HG02678 (cell line): ENCODE measurements at regions not wholly inside any gene's neighbourhood (a gene's known extent, or its start where the extent isn't known, plus 50 kb on each side); places are given as distances from the start of the nearest gene placed in this dataset.
"Not testable (repeated sequence)": the region's sequence is repeated elsewhere in the genome, so short reads cannot be mapped to it uniquely, and the experiment has no call there.

ENCODE experiments used
- ATAC-seq: cut with Tn5 transposase; IDR thresholded peaks from one replicate; pipeline ENCODE4 v1.9.1; 2021; ENCODE audit warnings: mild to moderate bottlenecking, moderate library complexity; ENCODE audit not compliant: unreplicated experiment

DNA sequence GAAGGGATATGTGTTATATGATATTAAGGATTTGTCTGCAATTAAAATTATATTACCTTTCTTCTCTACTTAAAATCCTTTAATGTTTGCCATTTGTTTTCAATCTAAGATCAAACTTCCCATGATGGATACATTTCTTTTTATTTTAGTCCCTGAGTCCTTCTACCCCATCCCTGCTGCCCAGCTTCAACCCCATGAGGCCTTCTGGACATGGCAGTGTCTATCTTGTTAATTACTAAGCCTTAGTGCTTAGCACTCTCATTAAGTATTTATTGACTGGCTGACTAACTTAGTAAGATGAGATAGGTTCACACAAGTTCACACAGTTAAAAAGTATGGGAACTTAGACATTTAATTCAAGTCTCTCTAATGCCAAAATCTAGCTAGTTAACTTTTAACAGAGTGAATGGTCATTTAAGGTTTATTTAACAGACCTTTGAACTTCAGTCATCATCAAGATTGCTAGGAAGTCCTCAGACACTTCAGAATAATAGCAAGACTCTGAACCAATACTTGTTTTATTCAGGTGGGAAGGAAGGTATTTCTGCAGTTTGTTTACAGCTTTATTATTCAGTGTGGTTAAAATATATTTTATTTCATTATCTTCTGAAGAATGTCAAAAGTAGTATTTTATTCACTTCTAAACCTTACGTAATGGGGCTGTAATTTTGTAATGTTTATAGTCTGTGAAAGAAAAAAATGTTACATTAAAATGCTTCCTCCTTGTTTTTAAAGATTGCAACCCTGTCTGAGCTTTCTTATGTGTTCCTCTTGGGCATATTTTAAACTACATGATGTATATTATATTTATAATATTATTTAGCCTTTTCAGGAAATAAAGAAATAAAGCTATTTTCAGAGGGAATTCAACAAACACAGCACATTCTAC lies 848.9 kb downstream of the REEP3 start:
- ATAC-seq, result no peak

DNA sequence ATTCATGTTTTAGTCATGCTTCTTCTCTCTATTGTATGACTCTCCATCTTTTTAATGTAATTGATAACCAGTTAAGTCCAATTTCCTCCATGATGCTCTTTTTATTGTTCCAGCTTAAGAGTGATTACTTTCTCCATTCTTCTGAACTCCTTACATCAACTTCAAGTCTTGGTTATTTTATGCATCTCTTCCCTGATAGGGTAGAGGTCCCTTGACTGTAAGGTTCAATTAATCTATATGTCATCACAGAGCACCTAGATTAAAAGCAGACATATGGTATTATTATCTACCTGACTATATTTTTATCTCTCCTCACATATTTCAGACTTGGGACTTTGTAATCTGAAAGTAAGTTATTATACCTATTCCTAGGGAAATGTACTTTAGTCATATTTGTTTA lies 853.1 kb downstream of the REEP3 start:
- ATAC-seq, result no peak

DNA sequence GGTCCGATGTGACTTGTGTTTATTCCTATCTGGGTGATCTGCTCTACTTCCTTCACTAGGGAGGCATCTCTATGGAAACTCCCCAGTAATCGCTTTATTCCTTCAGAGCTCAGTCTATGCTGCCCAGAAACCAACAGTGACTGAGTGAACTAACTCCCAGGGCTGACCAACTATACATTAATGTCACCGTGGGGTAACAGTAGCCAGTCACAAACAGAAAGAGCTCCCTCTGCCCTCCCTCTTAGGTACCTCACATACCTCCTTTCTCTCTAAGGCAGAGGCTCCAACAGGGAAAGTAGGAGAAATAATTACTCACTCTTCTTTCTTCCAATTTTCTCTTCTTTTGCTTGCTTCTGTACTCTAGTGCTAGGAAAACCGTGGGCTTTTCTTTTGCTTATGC lies 855.0 kb downstream of the REEP3 start:
- ATAC-seq, result no peak

DNA sequence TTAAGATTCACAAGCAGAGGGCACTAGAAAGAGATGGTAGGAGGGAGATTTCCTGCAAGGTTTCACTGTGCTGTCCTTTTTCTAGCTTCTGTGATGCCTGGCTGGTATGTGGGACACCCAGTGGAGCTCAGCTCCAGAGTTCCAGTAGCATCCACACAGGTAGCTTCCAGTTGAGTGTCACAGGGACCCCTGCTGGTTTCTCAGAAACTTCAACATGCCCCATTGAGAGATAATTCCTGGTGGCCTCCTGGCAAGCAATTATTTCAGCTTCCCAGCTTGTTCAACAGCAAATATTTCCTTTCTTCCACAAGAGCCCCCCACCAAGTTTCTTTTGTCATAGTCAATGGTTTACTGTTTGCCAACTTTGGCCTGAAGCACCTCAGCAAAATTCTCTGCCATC lies 858.7 kb downstream of the REEP3 start:
- ATAC-seq, result no peak

DNA sequence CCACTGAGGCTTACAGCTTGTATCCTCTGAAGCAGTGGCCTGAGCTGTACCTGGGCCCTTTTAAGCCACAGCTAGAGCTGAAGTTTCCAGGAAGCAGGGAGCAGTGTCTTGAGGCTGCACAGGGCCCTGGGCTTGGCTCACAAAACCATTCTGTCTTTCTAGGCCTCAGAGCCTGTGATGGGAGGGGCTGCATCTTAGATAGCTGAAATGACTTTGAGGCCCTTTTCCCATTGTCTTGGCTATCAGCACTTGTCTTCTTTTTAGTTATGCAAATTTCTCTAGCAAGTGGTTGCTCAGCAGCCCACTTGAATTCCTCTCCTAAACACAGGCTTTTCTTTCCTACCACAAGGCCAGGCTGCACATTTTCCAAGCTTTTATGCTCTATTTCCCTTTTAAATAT lies 864.2 kb downstream of the REEP3 start:
- ATAC-seq, result no peak

DNA sequence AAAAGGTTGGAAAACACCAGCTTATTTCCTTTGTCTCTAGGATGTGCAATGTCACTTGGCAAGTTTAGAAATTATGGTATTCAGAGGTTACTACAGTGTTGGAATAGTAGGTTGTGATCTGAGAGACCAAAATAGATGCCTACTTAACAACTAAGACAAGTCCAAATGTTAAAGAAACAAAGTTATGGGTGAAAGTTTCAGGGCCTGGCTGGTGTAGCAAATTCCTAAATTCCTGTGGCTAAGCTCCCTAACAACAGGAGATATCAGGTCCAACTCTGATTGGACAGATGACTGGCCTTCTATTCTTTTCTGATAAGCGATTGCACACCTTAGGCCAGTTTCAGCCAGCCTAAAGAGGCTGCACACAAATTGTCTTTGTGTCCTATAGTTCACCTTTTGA lies 873.5 kb downstream of the REEP3 start:
- ATAC-seq, result no peak

DNA sequence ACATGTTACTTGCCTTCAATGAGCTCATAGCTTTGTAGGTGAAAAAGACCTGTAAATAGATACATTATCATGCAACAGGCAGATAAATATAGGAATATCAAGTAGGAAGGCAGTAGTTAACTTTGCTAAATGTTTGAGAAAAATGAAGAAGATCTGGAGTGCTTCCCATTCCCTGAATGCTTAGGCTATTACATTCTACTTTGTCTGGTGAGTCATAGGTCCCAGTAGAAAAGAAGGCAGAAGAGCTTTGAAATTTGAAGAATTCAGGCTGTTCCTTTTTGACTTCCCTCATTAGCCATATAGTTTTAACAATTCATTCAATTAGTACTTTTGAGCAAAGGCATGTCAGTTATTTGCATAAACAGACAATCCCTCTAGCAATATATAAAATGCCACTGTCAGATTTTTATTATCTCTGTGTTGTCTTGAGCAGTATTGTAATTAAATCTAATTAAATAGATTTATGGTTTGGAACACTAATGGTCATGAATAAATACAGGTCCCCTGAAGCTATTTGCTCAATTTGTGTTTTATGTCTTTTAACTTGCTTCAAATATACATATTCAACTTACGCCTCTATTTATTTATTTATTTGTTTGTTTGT lies 875.0 kb downstream of the REEP3 start:
- no peak for ATAC-seq

DNA sequence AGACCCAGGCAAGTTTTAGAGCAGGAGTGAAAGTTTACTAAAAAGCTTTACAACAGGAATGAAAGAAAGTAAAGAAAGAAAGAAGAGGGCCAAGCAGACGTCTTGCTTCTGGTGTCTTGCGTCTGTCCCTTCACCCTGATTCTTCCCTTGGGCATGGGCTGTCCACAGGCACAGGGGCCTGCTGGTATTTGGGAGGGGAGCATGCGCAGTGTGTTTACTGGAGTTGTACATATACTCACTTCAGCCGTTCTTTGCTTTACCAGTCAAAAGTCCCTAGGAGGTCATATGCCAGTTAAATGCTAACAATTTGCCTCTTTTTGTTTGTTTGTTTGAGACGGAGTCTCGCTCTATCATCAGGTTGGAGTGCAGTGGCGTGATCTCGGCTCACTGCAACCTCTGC lies 875.9 kb downstream of the REEP3 start:
- no peak for ATAC-seq

DNA sequence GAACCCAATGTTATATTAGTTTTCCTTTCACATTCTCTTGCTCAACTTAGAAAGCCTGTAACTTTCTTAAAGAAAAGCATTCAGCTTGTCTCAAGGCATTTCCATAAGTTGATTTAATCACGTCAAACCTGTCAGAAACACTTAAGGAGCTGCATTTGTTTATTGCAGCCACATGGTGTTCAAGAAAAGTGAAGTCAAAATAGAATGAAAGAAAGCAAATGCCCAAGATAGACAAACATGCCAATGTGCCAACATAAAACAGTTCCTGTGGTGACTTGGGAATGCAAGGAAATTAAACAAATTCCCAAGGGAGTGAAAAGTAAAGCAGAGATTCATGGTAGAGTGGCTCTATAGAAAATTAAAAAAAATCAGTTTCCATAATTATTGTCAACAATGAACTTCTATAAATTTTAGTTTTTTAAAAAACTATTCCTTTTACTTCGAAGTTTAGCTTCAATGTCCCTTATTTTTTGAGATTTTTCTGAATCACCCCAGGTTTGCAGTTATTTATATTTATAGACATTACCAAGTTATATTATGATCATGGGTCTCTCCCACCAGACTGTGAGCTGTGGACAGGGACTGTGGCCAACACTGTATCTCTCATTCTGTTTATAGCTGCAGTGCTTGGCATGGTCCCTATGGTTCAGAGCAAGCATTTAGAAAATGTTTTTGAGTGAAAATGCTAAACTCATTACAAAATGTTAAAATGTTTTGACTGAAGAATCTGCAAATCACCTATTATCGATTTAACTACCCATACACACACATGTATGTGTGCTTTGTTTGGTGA lies 887.4 kb downstream of the REEP3 start:
- no peak for ATAC-seq

DNA sequence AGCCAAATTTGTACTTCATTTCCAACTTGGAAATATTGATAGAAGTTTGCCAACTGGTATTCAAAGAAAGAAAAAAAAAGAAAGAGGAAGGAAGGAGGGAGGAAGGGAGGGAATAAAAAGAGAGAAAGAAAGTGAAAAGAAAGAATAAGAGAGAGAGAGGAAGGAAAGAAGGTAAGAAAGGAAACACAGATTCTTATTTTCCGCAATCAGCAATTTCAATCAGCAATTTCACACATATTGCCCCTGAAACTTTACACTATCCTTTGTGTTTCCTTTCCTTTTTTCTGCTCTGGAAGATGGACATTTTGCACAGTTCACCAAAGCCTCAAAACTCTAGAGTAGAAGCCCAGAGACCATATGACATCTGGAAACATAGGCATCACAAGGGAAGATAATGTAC lies 888.1 kb downstream of the REEP3 start:
- ATAC-seq, result no peak

DNA sequence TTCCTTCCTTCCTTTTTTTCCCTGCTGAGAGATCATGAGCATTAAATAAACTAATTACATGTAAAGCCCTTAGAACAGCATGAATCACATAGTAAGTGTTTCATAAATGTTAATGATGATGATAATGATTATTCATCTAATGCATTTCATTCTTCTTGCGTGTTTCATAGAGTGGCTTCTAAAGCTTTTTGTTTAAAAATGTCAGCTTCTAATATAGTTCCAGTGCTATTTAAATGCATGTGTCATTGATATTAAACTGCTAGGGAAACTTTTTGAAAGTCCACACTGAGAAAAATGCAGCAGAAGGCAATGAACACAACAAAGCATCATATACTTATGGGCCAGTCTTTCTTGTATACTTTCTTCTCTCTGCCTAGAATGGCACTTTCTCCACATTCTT lies 894.8 kb downstream of the REEP3 start:
- no peak for ATAC-seq

DNA sequence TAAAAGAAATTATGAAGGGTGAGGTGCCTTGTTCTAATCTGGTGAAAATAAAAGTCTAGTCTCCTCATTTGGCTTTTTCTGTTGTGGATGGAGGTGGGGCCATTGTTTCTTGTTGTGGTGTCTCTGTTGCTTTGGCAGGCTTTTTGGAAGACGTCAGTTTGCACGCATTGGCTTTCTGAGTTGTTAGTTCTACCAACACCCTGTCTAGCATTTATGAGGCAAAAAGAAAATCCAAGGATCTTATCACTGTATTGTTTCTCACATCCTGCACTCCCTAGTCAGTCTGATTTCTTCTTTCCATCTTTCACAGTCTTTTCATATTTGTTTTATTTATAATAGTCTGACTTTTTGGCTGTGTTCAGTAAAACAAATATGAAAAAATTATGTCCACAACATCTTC lies 898.3 kb downstream of the REEP3 start:
- ATAC-seq, result no peak

DNA sequence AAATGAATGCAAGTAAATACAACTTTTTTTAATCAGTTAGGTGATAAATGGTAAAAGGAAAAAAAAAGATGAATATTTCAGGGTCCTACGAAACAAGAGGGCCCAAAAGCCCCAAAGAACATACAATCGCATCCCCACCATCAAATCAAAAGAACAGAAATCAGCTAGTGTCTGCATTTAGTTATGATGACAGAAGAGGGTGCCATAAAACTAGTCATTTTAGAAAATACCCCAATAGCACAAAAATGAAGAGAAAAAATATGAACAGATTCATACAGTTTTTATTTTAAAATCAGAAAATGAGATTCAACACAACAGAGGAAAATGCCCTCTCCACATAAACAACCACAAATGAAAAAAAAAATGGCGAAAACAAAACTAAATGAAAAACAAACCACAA lies 905.5 kb downstream of the REEP3 start:
- no peak for ATAC-seq

DNA sequence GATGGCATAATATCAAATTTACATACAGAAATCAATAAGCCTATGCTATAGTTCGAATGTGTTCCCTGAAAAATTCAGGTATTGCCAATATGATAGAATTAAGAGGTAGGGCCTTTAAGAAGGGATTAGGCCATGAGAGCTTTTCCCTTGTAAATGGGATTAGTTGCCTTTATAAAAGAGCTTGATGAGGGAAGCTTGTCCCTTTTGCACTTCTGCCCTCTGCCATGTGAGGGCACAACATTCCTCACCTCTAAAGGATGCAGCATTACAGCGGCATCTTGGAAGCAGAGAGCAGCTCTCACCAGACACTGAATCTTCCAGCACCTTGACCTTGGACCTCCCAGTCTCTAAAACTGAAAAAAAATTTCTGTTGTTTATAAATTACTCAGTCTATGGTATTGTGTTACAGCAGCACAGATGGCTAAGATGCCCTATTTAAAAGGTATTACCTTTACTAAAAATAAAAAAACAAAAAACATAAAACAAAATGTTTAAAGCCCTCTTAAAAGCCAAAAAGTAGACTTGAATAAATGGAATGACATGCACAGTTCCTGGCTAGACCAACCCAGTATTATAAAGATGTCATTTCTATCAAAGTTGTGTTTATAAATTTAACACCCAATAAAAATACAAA lies 909.6 kb downstream of the REEP3 start:
- ATAC-seq, result no peak

DNA sequence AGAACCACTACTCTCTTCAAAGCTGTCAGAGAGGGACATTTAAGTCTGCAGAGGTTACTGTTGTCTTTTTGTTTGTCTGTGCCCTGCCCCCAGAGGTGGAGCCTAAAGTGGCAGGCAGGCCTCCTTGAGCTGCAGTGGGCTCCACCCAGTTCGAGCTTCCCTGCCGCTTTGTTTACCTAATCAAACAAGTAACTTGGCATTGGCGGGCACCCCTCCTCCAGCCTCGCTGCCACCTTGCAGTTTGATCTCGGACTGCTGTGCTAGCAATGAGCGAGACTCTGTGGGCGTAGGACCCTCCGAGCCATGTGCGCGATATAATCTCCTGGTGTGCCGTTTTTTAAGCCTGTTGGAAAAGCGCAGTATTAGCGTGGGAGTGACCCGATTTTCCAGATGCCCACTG lies 920.7 kb downstream of the REEP3 start:
- not testable (repeated sequence) for ATAC-seq

DNA sequence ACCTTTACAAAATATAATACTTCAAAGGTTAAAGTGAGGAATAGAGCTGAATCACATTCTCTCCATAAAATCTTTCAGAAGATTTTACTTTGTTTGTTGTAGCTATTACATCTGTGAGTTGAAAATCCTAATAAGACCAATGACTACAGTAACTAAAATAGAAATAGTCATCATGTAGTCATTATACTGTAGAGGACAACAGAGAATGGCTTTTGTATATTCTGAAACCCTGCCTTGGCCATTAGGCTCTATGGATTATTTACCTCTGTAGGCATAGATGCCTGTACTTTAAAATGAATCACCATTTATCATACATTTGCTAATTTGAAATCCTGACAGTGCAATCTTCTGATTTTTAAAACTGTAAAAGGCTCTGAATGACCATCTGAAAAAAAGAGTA lies 923.0 kb downstream of the REEP3 start:
- ATAC-seq, result no peak

DNA sequence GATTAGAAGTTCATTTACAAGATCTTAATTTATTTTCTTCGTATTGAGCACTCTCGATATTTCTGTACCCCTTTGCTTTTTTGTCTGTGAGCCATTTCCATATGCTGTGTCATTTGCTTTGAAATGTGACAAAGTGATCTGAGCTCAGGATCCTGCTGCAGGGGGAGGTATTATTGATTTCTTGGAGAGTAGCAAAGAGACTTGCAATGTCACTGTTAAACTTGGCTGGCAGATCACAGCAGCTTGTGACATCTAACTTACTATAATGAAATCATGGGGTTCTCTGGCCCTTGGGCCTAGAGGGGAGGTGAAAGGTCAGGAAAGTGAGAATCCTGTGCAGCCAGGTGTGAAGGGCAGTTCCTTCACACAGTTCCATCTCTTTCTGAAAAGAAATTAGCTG lies 923.4 kb downstream of the REEP3 start:
- no peak for ATAC-seq

DNA sequence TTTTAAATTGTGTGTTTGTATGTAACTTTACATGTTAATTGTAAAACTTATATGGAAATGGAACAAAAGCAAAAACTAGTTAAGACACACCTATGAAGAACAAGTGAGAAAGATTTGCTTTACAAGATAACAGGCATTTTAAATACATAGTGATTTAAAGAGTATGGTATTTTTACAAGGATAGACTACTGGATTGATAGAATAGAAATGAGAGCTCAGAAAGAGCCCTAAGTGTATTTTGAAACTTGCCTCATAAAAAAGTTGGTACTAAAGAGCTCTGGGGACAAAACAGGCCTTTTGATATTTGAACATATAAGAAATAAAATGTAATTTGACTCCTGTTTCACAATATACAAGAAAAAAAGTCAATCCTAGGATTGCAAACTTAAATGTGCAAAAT lies 928.4 kb downstream of the REEP3 start:
- ATAC-seq, result no peak

DNA sequence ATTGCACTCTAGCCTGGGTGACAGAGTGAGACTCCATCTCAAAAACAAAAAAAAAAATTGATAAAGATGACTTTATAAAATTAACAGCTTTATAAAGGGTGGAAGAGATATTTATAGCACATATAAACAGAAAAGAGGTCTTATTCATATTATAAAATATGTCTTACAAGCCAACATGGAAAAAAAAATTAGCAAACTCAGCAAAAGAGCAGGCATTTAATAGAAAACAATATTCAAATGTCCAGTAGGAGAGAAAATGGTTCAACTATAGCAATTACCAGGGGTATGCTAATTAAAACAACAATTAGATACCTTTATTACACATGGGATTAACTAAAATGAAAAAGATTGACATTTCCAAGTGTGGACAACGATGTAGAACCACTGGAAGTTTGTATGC lies 929.1 kb downstream of the REEP3 start:
- ATAC-seq, result no peak

DNA sequence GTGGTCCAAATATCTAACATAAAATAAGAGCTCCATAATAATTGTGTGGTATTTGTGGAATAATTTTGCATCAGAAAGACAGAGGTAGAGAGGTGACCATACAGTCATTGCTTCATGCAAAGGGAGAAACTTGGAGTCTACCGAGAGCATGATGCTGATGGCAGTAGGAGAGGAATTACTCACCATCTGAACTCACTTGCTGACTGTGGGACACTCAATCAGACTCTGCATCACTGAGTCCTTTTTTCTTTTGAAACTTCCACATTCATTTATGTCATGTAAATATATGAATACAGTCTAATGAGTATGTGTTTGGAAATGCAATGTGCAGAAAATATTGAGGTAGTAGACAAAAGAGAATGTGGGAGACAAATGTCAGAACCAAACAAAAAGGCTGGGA lies 933.8 kb downstream of the REEP3 start:
- no peak for ATAC-seq

DNA sequence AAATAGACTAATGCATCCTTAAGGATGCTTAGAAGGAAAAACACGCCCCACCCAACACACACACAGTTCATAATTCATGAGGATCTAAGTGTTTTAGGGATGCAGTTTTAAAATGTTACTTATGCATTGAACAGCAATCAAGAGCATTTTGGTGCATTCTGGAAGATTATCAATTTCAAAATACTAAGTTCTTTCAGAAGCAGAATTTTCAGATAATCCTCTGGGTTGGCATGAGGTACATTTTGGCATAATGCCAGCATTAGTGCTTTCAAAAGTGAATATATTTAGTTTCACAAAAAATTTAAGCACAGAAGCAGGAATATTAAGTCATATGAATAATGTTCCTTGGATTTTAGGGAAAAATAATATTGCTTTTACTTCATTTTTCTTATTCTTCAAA lies 937.1 kb downstream of the REEP3 start:
- ATAC-seq, result no peak
